Coronary artery (tissue), 2 donors: ENCODE measurements at regions not wholly inside any gene's neighbourhood (a gene's known extent, or its start where the extent isn't known, plus 50 kb on each side); places are given as distances from the start of the nearest gene placed in this dataset.

Experiments used
- DNase-seq: peaks from one replicate; pipeline ENCODE4 v3.0.0-alpha.2; 2017; ENCODE audit warnings: low spot score
- H3K27ac ChIP-seq, 2 donors: fragments of 200-600 bp; sonication (generic); one replicate each; pipeline ENCODE4 v1.5.1; 2016 to 2019
- H3K4me3 ChIP-seq: fragments of 200-600 bp; sonication (generic); 2 replicates; pipeline ENCODE4 v1.5.1; 2016; ENCODE audit warnings: mild to moderate bottlenecking, moderate library complexity
- CTCF ChIP-seq: fragments of 200-600 bp; sonication (generic); IDR thresholded peaks from one replicate; pipeline ENCODE4 v1.5.1; 2019; ENCODE audit warnings: antibody characterized with exemption

GRCh38 chr7:140239653-140239935 is 62.8 kb upstream of the KDM7A start:
- DNase-seq = no peak
- no peak for TF ChIP-seq CTCF
- no peak overlapping the region for H3K4me3 ChIP-seq
- H3K27ac ChIP-seq = no peak overlapping the region

- DNase-seq = no peak
- Histone ChIP-seq H3K4me3 (no peak overlapping the region), H3K27ac (no peak overlapping the region)
- TF ChIP-seq CTCF = no peak
Measured at GRCh38 chr7:140238778-140239652, 62.2 kb upstream of the KDM7A start.

GRCh38 chr7:140237390-140237789 is 60.6 kb upstream of the KDM7A start:
- H3K4me3 ChIP-seq = no peak overlapping the region
- DNase-seq = no peak
- H3K27ac ChIP-seq = no peak overlapping the region
- TF ChIP-seq CTCF = no peak

- no peak overlapping the region for H3K27ac ChIP-seq
- DNase-seq = no peak
- TF ChIP-seq CTCF = no peak
- H3K4me3 ChIP-seq = no peak overlapping the region
Measured at GRCh38 chr7:140236626-140237025, 59.8 kb upstream of the KDM7A start.

- TF ChIP-seq CTCF = no peak
- Histone ChIP-seq H3K27ac (no peak overlapping the region), H3K4me3 (no peak overlapping the region)
- no peak for DNase-seq
Measured at GRCh38 chr7:140235114-140235513, 58.3 kb upstream of the KDM7A start.

GRCh38 chr7:140232957-140233917 is 56.5 kb upstream of the KDM7A start:
- DNase-seq = no peak
- Histone ChIP-seq H3K27ac (no peak overlapping the region), H3K4me3 (no peak overlapping the region)
- TF ChIP-seq CTCF = no peak
